Right lobe of liver (tissue), 6 donors: ENCODE measurements at regions not wholly inside any gene's neighbourhood (a gene's known extent, or its start where the extent isn't known, plus 50 kb on each side); places are given as distances from the start of the nearest gene placed in this dataset.

Experiments used
- ATAC-seq, 4 donors: fragments of 200-7000 bp; cut with Tn5 transposase; one replicate each; pipeline ENCODE4 v1.9.1; 2020; ENCODE audit warnings: mild to moderate bottlenecking in 4 of 4, moderate library complexity in 4 of 4
- DNase-seq, 3 donors: peaks; one replicate each; pipeline ENCODE4 v3.0.0-alpha.2; 2020
- H3K27ac ChIP-seq, 3 donors: fragments of 200-600 bp; one replicate each; pipeline ENCODE4 v1.8.0; 2022
- H3K27me3 ChIP-seq, 2 donors: fragments of 200-600 bp; one replicate each; pipeline ENCODE4 v1.8.0; 2022
- H3K36me3 ChIP-seq, 4 donors: fragments of 200-600 bp; sonication (generic) in 1 of 4; one replicate each; pipeline versions ENCODE4 v1.5.1 to v1.8.0; 2017 to 2022; ENCODE audit warnings: control low read depth in 1 of 4
- H3K4me1 ChIP-seq, 4 donors: fragments of 200-600 bp; sonication (generic) in 1 of 4; one replicate each; pipeline versions ENCODE4 v1.5.1 to v1.8.0; 2017 to 2022; ENCODE audit warnings: control low read depth in 1 of 4
- H3K4me3 ChIP-seq, 3 donors: fragments of 200-600 bp; one replicate each; pipeline ENCODE4 v1.8.0; 2022
- H3K9me3 ChIP-seq, 4 donors: fragments of 200-600 bp; sonication (generic) in 1 of 4; one replicate each; pipeline versions ENCODE4 v1.5.1 to v1.8.0; 2017 to 2022; ENCODE audit warnings: control low read depth in 1 of 4
- CTCF ChIP-seq, 4 donors: fragments of 200-600 bp in 3 of 4; fragments of 450-650 bp in 1 of 4; IDR thresholded peaks; one replicate each; pipeline versions ENCODE4 v1.5.1 to v1.8.0; 2016 to 2022; ENCODE audit warnings: antibody characterized with exemption in 4 of 4, mild to moderate bottlenecking in 2 of 4
- POLR2A ChIP-seq: fragments of 450-650 bp; IDR thresholded peaks from one replicate; pipeline ENCODE4 v1.6.1; 2017; ENCODE audit warnings: antibody characterized with exemption, mild to moderate bottlenecking
- WGBS: methylation state at CpG from one replicate; pipeline ENCODE4 v1.1.6; 2018; ENCODE audit warnings: low coverage, low lambda C conversion rate; ENCODE audit not compliant: insufficient coverage; ENCODE audit errors: missing lambda C conversion rate; 5-methylcytosine and 5-hydroxymethylcytosine counted together
- intact Hi-C, 2 donors: fragments of 100-400 bp; cut with DNase I; formaldehyde crosslinking; loops; one replicate each; pipeline versions ENCODE4 v1.11.2 to v1.14.1; 2022
- donor health status: DM: no; HTN: yes; CAD: no.
- donor health status: DM: no; HTN: no; CAD: no.
- donor health status: DM: no; HTN: no; CAD: no.
- donor health status: DM: no; HTN: yes; CAD: no.
- donor health status: DM: no; HTN: yes; CAD: no.

- intact Hi-C loops, result no loop called here
- Histone ChIP-seq H3K9me3 (no peaks in the 10 kb centered on the region), H3K27ac (no peak overlapping the region), H3K27me3 (no peaks in the 10 kb centered on the region), H3K4me3 (no peak overlapping the region), H3K4me1 (no peaks in the 10 kb centered on the region), H3K36me3 (no peaks in the 10 kb centered on the region)
- DNase-seq (no peak), ATAC-seq (no peak)
- TF ChIP-seq POLR2A (no peak), CTCF (IDR thresholded peaks at IDR 0.05) (no peak)
- WGBS, result 91% methylated on average over 1 of the region's 1 CpG
These were observed 73.8 kb upstream of the DUSP10 start for GRCh38 chr1:221815660-221816059.

- Histone ChIP-seq H3K27ac (no peak overlapping the region), H3K27me3 (no peaks in the 10 kb centered on the region), H3K36me3 (no peaks in the 10 kb centered on the region), H3K9me3 (no peaks in the 10 kb centered on the region), H3K4me3 (no peak overlapping the region), H3K4me1 (no peaks in the 10 kb centered on the region)
- TF ChIP-seq CTCF (IDR thresholded peaks at IDR 0.05) (no peak), POLR2A (no peak)
- intact Hi-C loops, result no loop called here
- no peak for DNase-seq
- ATAC-seq, result no peak
- 31% methylated on average over 1 of the region's 1 CpG for WGBS
These were observed 72.0 kb upstream of the DUSP10 start for GRCh38 chr1:221813887-221814286.

- Histone ChIP-seq H3K27me3 (no peaks in the 10 kb centered on the region), H3K27ac (no peak overlapping the region)
These were observed 71.2 kb upstream of the DUSP10 start for GRCh38 chr1:221812905-221813597.

GRCh38 chr1:221812088-221812752, 70.3 kb upstream of the DUSP10 start:
- ATAC-seq (no peak), DNase-seq (no peak)
- Histone ChIP-seq H3K4me3 (no peak overlapping the region), H3K27ac (no peak overlapping the region), H3K36me3 (no peaks in the 10 kb centered on the region), H3K27me3 (no peaks in the 10 kb centered on the region), H3K4me1 (no peaks in the 10 kb centered on the region), H3K9me3 (no peaks in the 10 kb centered on the region)
- 11% methylated on average over 1 of the region's 2 CpGs for WGBS
- intact Hi-C loops, result no loop called here
- TF ChIP-seq POLR2A (no peak), CTCF (IDR thresholded peaks at IDR 0.05) (no peak)

More at GRCh38 chr1:221812905-221813597, 71.2 kb upstream of the DUSP10 start:
- DNase-seq (no peak), ATAC-seq (no peak)
- intact Hi-C loops, result no loop called here
- WGBS, result 74% methylated on average over 8 of the region's 8 CpGs
- H3K9me3 ChIP-seq, result no peaks in the 10 kb centered on the region
- H3K36me3 ChIP-seq, result no peaks in the 10 kb centered on the region
- no peak for TF ChIP-seq POLR2A
- TF ChIP-seq CTCF (IDR thresholded peaks at IDR 0.05), result no peak
- H3K4me1 ChIP-seq, result no peaks in the 10 kb centered on the region
- no peak overlapping the region for H3K4me3 ChIP-seq
